ENCODE measurements at regions not wholly inside any gene's neighbourhood (a gene's known extent, or its start where the extent isn't known, plus 50 kb on each side); places are given as distances from the start of the nearest gene placed in this dataset.

DNA sequence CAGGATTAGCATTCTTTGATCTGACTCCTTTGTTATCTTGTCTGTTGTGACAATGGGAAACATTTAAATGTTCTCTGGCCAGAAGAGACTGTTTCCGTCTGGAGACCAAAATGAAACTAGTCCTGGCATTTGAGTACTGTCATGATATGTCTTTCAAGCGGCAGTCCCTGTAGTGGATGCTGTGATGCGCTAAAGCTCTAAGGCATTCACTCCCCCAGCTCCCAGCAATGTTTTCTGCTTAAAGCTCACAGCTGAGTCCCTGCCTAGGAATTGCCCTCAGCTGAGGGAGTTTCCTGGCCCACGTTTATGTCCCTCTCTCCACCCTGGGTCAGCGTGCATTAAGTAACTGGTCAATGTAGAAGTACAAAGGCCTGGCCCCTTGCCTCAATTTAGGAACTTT lies 109.4 kb downstream of the UCHL5 start:
- TF ChIP-seq, protein P1, sequence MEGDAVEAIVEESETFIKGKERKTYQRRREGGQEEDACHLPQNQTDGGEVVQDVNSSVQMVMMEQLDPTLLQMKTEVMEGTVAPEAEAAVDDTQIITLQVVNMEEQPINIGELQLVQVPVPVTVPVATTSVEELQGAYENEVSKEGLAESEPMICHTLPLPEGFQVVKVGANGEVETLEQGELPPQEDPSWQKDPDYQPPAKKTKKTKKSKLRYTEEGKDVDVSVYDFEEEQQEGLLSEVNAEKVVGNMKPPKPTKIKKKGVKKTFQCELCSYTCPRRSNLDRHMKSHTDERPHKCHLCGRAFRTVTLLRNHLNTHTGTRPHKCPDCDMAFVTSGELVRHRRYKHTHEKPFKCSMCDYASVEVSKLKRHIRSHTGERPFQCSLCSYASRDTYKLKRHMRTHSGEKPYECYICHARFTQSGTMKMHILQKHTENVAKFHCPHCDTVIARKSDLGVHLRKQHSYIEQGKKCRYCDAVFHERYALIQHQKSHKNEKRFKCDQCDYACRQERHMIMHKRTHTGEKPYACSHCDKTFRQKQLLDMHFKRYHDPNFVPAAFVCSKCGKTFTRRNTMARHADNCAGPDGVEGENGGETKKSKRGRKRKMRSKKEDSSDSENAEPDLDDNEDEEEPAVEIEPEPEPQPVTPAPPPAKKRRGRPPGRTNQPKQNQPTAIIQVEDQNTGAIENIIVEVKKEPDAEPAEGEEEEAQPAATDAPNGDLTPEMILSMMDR (IDR thresholded peaks at IDR 0.05; ENCODE audit: control extremely low read depth, extremely low read depth, low read depth, missing control alignments): no peak
- ChIA-PET CTCF (interaction anchor here (1.0 kb wide), 1 partner anchor 143 kb away, joined by 4 read pairs; no protein-coding TSS in a partner anchor), POLR2A (no interaction called here)
- DNase-seq (ENCODE audit: extremely low spot score): no peak

DNA sequence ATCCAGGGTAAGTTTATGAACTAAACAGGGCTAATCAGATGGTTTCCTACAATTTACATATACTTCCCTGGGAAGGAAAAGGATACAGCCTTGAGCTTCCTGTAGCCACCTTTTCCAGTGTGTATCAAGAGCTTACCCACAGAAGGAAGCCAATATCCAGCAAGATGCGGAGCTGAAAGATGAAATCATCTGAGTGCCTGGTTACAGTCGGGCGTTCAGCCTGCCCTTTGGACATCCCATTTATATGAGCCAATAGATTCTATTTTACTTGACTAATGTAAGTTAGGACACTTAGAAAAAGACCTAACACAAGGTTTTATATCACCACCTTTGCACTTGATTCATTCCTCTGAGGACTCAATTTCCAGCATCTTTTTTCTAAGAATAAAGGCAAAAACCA lies 108.2 kb downstream of the UCHL5 start:
- no peak for DNase-seq (ENCODE audit: extremely low spot score)
- CTCF ChIA-PET: interaction anchor here (0.8 to 2.2 kb wide), 3 partner anchors 10 to 64 kb away, joined by 3 to 16 read pairs (median 5); no protein-coding TSS in a partner anchor
- TF ChIP-seq, protein P1 (IDR thresholded peaks at IDR 0.05; ENCODE audit: control extremely low read depth, extremely low read depth, low read depth, missing control alignments): no peak
- POLR2A ChIA-PET: no interaction called here

DNA sequence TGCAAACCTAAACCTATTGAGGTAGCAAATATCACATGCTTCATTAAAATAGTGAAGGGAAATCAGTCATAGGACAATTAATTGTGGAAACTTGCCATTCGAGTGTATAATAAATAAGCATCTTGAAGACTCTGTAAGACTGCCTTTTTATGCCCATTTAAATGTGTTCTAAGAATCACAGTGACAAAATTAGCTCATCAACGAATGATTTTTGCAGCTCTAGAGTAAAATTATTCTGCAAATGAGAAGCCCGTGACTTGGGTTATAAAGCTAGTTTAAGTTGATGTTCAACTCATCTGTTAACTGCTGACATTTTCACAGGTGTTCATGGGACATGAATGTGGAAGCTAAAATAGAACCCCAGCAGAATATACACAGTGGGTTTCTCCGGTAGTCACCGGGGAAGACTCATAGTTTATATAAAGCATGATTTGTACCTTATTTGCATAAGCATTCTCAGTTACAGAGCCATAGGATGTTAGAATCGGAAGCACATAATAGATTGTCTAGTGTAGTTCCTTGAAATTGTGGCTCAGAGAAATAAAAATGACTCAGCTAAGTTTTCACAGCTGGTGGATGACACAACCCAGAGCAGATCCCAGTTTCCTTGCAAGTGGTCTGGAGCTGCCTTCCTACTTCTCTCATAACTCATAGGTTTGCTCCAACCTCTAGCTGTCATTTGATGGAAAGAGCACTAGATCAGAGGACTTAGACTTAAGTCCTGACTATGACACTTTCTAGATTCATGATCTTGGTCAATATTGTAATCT lies 107.3 kb downstream of the UCHL5 start:
- peak; percentile 15 for DNase-seq (ENCODE audit: extremely low spot score)
- CTCF ChIA-PET: interaction anchor here (0.8 to 2.2 kb wide), 5 partner anchors 9 to 63 kb away, joined by 3 to 16 read pairs (median 5); no protein-coding TSS in a partner anchor
- TF ChIP-seq, protein P1 (IDR thresholded peaks at IDR 0.05; ENCODE audit: control extremely low read depth, extremely low read depth, low read depth, missing control alignments): no peak
- POLR2A ChIA-PET: interaction anchor here (0.6 kb wide), 1 partner anchor 173 kb away, joined by 3 read pairs; no protein-coding TSS in a partner anchor

DNA sequence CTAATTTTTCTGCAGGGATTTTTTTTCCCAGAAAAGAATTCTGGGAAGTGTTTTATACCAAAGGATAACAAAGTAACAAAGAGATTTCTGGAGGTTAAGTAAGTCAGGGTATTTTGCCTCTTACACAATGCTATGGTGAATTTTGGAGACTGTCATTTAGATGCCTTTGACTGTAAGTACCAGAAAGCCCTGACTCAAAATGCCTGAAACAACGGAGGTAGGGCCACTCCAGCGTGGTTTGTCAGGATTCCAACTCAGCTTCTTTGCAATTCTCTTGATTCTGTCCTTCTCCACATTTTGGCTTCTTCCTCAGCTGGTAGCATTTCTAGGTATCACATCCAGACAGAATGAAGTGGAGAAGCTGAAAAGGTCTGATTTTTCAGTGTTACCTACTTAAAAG lies 106.5 kb downstream of the UCHL5 start:
- POLR2A ChIA-PET: no interaction called here
- TF ChIP-seq, protein P1 (IDR thresholded peaks at IDR 0.05; ENCODE audit: control extremely low read depth, extremely low read depth, low read depth, missing control alignments): no peak

DNA sequence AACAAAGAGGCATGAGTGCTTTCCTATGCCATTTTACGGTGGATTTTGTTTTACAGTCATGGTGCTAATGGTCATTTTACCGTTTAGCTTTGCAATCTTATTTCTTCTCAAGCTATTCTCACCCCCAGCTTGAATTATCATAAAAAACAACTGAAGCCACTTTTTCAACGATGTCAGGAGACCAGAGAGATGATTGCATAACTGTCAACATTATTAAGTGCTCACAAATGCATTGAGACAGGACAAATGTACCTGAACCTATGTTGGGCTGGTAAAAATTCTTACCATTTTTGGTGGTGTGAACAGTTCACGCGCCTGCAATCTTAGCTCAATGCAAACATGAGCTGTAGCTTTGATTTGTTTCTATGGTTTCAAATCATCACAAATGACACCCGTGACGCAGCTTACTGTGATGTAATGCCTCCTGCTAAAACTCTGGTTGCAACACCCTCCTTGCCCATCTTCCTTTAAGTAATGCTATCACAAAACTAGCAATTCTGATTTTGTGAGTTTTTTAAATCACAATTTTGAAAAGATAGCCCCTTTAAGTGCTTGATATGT lies 104.4 kb downstream of the UCHL5 start:
- TF ChIP-seq, protein P1 (IDR thresholded peaks at IDR 0.05; ENCODE audit: control extremely low read depth, extremely low read depth, low read depth, missing control alignments): no peak
- ChIA-PET CTCF (interaction anchor here (0.8 kb wide), 1 partner anchor 19 kb away, joined by 3 read pairs; no protein-coding TSS in a partner anchor), POLR2A (no interaction called here)
- DNase-seq (ENCODE audit: extremely low spot score): no peak

More for the DNA sequence above, 106.5 kb downstream of the UCHL5 start:
- no peak for DNase-seq (ENCODE audit: extremely low spot score)
- CTCF ChIA-PET: interaction anchor here (1.1 to 1.6 kb wide), 3 partner anchors 9 to 62 kb away, joined by 4 to 5 read pairs (median 5); no protein-coding TSS in a partner anchor

DNA sequence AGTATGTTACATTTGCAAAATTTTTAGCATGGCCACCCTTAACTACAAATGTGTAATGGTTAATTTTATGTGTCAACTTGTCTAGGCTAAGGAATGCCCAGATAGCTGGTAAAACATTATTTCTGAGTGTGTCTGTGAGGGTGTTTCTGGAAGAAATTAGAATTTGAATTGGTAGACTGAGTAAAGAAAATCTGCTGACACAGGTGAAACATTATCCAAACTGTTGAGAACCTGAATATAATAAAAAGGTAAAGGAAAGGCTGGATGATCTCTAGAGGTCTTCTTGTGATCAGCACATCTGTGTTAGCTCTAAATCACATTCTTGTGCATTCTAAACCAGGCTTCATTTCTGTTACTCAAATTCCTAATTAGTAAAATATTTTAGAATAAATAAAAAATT lies 100.8 kb downstream of the UCHL5 start:
- ChIA-PET CTCF (interaction anchor here (1.4 kb wide), 1 partner anchor 33 kb away, joined by 4 read pairs; no protein-coding TSS in a partner anchor), POLR2A (no interaction called here)
- TF ChIP-seq, protein P1 (IDR thresholded peaks at IDR 0.05; ENCODE audit: control extremely low read depth, extremely low read depth, low read depth, missing control alignments): no peak
- DNase-seq (ENCODE audit: extremely low spot score): no peak

Measured in GM10248 (cell line).